ENCODE measurements at regions not wholly inside any gene's neighbourhood (a gene's known extent, or its start where the extent isn't known, plus 50 kb on each side); places are given as distances from the start of the nearest gene placed in this dataset.
A peak's percentile ranks its signal among the peaks of the same experiment; 100 is the strongest.

- no peak for DNase-seq
These were observed 140.8 kb upstream of the RBMS1 start for GRCh38 chr2:160634436-160634835.

GRCh38 chr2:160635488-160635887, 141.9 kb upstream of the RBMS1 start:
- DNase-seq: no peak

GRCh38 chr2:160639472-160639871, 145.9 kb upstream of the RBMS1 start:
- no peak for DNase-seq

- DNase-seq: no peak
These were observed 153.3 kb upstream of the RBMS1 start for GRCh38 chr2:160646684-160647444.

GRCh38 chr2:160647967-160648685, 154.5 kb upstream of the RBMS1 start:
- DNase-seq: no peak

- no peak for DNase-seq
These were observed 156.1 kb upstream of the RBMS1 start for GRCh38 chr2:160649698-160650097.

GRCh38 chr2:160650196-160651118, 156.8 kb upstream of the RBMS1 start:
- peak; percentile 14 for DNase-seq

GRCh38 chr2:160651416-160652200, 158.0 kb upstream of the RBMS1 start:
- no peak for DNase-seq

- DNase-seq: peak; percentile 56
These were observed 158.6 kb upstream of the RBMS1 start for GRCh38 chr2:160652236-160652635.

GRCh38 chr2:160657196-160657595, 163.6 kb upstream of the RBMS1 start:
- DNase-seq: no peak

GRCh38 chr2:160658851-160659250, 165.2 kb upstream of the RBMS1 start:
- DNase-seq: no peak

GRCh38 chr2:160660741-160661140, 167.1 kb upstream of the RBMS1 start:
- DNase-seq: no peak

- no peak for DNase-seq
These were observed 171.1 kb upstream of the RBMS1 start for GRCh38 chr2:160664603-160665140.

- DNase-seq: no peak
These were observed 172.8 kb upstream of the RBMS1 start for GRCh38 chr2:160666154-160667060.

- no peak for DNase-seq
These were observed 174.2 kb upstream of the RBMS1 start for GRCh38 chr2:160667811-160668210.

- DNase-seq: no peak
These were observed 177.0 kb upstream of the RBMS1 start for GRCh38 chr2:160670618-160671017.

- DNase-seq: no peak
These were observed 178.6 kb upstream of the RBMS1 start for GRCh38 chr2:160672211-160672610.

GRCh38 chr2:160674146-160674750, 180.6 kb upstream of the RBMS1 start:
- no peak for DNase-seq

- no peak for DNase-seq
These were observed 186.1 kb upstream of the RBMS1 start for GRCh38 chr2:160679686-160680085.

GRCh38 chr2:160680294-160680693, 186.7 kb upstream of the RBMS1 start:
- no peak for DNase-seq

- DNase-seq: no peak
These were observed 187.4 kb upstream of the RBMS1 start for GRCh38 chr2:160680974-160681373.
